ENCODE measurements at regions not wholly inside any gene's neighbourhood (a gene's known extent, or its start where the extent isn't known, plus 50 kb on each side); places are given as distances from the start of the nearest gene placed in this dataset.

GRCh38 chr12:128078301-128078971, 188.5 kb upstream of the TMEM132C start:
- Histone ChIP-seq H3K27ac (no peak overlapping the region), H3K9me3 (peaks cover 0 to 10% (median 0%) of the 10 kb centered on the region in 8 donors), H3K4me3 (no peak overlapping the region), H3K36me3 (no peaks in the 10 kb centered on the region), H3K27me3 (replicated peaks in 1 of 7) (no peaks in the 10 kb centered on the region), H3K4me1 (no peaks in the 10 kb centered on the region)
- 48 to 68% (median 62%) methylated on average over 10 of the region's 10 CpGs for WGBS, 5 donors
- TF ChIP-seq POLR2AphosphoS5 (IDR thresholded peaks at IDR 0.05) (no peak), POLR2A (IDR thresholded peaks at IDR 0.05) (no peak), CTCF (IDR thresholded peaks at IDR 0.05 in 8 of 11, conservative IDR thresholded peaks at IDR 0.05 in 3 of 11) (no peak)
- DNase-seq, result no peak
- intact Hi-C loops (cut with DNase I; ENCODE audit: low total_unique reads), result no loop called here

GRCh38 chr12:128079446-128079845, 187.5 kb upstream of the TMEM132C start:
- 77 to 95% (median 92%) methylated on average over 8 of the region's 8 CpGs for WGBS, 5 donors
- no peak overlapping the region for H3K4me3 ChIP-seq
- no peak overlapping the region for H3K27ac ChIP-seq
- TF ChIP-seq CTCF (IDR thresholded peaks at IDR 0.05 in 8 of 11, conservative IDR thresholded peaks at IDR 0.05 in 3 of 11) (no peak), POLR2AphosphoS5 (IDR thresholded peaks at IDR 0.05) (no peak), POLR2A (IDR thresholded peaks at IDR 0.05) (no peak)
- intact Hi-C loops (cut with DNase I; ENCODE audit: low total_unique reads), result no loop called here
- H3K27me3 ChIP-seq (replicated peaks in 1 of 7), result no peaks in the 10 kb centered on the region
- H3K4me1 ChIP-seq, result no peaks in the 10 kb centered on the region
- no peaks in the 10 kb centered on the region for H3K36me3 ChIP-seq
- DNase-seq, result no peak
- peaks cover 0 to 10% (median 0%) of the 10 kb centered on the region in 8 donors for H3K9me3 ChIP-seq

DNA sequence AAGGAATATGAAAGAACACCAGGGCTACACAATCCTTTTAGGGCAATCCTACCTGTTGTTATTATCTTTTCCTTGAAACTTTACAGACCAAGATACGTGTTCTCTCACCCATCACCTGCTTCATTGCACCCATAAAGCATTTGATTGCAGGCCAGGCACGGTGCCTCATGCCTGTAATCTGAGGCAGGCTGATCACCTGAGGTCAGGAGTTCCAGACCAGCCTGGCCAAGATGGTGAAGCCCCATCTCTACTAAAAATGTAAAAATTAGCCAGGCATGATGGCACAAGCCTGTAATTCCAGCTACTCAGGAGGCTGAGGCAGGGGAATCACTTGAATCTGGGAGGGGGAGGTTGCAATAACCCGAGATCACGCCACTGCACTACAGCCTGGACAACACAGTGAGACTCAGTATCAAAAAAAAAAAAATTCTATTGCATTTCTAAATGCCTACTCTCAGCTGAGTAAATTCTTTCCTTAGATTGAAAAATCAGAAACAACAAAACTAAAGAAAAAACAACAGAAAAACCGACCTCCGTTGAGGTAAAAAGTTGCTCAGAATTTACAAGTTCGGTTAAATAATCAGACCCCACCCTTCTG, 183.7 kb upstream of the TMEM132C start:
- H3K27ac ChIP-seq, result no peak overlapping the region
- DNase-seq, result no peak
- no peaks in the 10 kb centered on the region for H3K27me3 ChIP-seq (replicated peaks in 1 of 7)
- H3K36me3 ChIP-seq, result no peaks in the 10 kb centered on the region
- TF ChIP-seq POLR2AphosphoS5 (IDR thresholded peaks at IDR 0.05) (no peak), POLR2A (IDR thresholded peaks at IDR 0.05) (no peak), CTCF (IDR thresholded peaks at IDR 0.05 in 8 of 11, conservative IDR thresholded peaks at IDR 0.05 in 3 of 11) (no peak)
- no peaks in the 10 kb centered on the region for H3K4me1 ChIP-seq
- 80 to 93% (median 86%) methylated on average over 7 of the region's 7 CpGs for WGBS, 5 donors
- intact Hi-C loops (cut with DNase I; ENCODE audit: low total_unique reads), result no loop called here
- H3K4me3 ChIP-seq, result no peak overlapping the region
- H3K9me3 ChIP-seq, result no peaks in the 10 kb centered on the region

DNA sequence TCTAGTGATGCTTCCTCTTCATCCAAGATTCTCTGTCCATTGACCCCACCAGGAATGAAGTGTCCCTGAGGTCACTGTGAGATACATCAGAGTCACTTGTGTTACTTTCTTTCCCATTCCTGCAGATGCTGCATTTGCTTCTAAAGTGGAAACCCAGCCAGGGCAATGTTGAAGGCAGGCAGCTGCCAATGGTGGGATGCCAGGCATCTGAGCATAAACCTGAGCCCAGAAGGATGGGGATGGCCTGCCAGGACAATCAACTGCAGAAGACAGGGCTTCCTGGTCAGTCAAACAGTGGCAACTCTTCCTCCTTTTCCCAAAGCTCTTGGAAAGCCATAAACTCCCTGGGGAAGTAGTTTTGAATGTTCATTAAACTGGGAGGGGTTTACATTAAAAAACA, 178.0 kb upstream of the TMEM132C start:
- Histone ChIP-seq H3K36me3 (no peaks in the 10 kb centered on the region), H3K9me3 (peaks cover 0 to 4% (median 0%) of the 10 kb centered on the region in 8 donors), H3K27ac (no peak overlapping the region), H3K4me1 (no peaks in the 10 kb centered on the region), H3K27me3 (replicated peaks in 1 of 7) (peaks cover 0 to 6% (median 0%) of the 10 kb centered on the region in 7 donors), H3K4me3 (no peak overlapping the region)
- intact Hi-C loops (cut with DNase I; ENCODE audit: low total_unique reads), result no loop called here
- no peak for DNase-seq
- TF ChIP-seq POLR2A (IDR thresholded peaks at IDR 0.05), result no peak
- no peak for TF ChIP-seq POLR2AphosphoS5 (IDR thresholded peaks at IDR 0.05)
